VCaP (cell line): ENCODE measurements at regions not wholly inside any gene's neighbourhood (a gene's known extent, or its start where the extent isn't known, plus 50 kb on each side); places are given as distances from the start of the nearest gene placed in this dataset.

ENCODE experiments used
- H3K27ac ChIP-seq: fragments of 450-650 bp; 2 replicates; pipeline ENCODE4 v1.5.1; 2017
- CTCF ChIP-seq: fragments of 450-650 bp; conservative IDR thresholded peaks from 2 replicates; pipeline ENCODE4 v1.5.1; 2017; ENCODE audit warnings: mild to moderate bottlenecking, moderate library complexity

GRCh38 chr11:130671801-130672700 is 223.6 kb downstream of the ADAMTS15 start:
- TF ChIP-seq CTCF = no peak
- H3K27ac ChIP-seq = no peak overlapping the region

- H3K27ac ChIP-seq = no peak overlapping the region
- no peak for TF ChIP-seq CTCF
Observed at GRCh38 chr11:130672911-130673310, 224.5 kb downstream of the ADAMTS15 start.

GRCh38 chr11:130673698-130674097 is 225.3 kb downstream of the ADAMTS15 start:
- TF ChIP-seq CTCF = no peak
- no peak overlapping the region for H3K27ac ChIP-seq

- no peak for TF ChIP-seq CTCF
- H3K27ac ChIP-seq = no peak overlapping the region
Observed at GRCh38 chr11:130674686-130675308, 226.4 kb downstream of the ADAMTS15 start.

GRCh38 chr11:130675371-130675821 is 227.0 kb downstream of the ADAMTS15 start:
- TF ChIP-seq CTCF = no peak
- H3K27ac ChIP-seq = no peak overlapping the region

- H3K27ac ChIP-seq = no peak overlapping the region
- TF ChIP-seq CTCF = no peak
Observed at GRCh38 chr11:130675917-130676316, 227.5 kb downstream of the ADAMTS15 start.

GRCh38 chr11:130677486-130678153 is 229.2 kb downstream of the ADAMTS15 start:
- TF ChIP-seq CTCF = no peak
- no peak overlapping the region for H3K27ac ChIP-seq
